22Rv1 (cell line): ENCODE measurements at regions not wholly inside any gene's neighbourhood (a gene's known extent, or its start where the extent isn't known, plus 50 kb on each side); places are given as distances from the start of the nearest gene placed in this dataset.
"Not testable (repeated sequence)": the region's sequence is repeated elsewhere in the genome, so short reads cannot be mapped to it uniquely, and the experiment has no call there.

ENCODE experiments used
- H3K27ac ChIP-seq: fragments of 450-650 bp; 2 replicates; pipeline ENCODE4 v1.5.1; 2017
- CTCF ChIP-seq: fragments of 450-650 bp; IDR thresholded peaks from 2 replicates; pipeline ENCODE4 v1.5.1; 2017; ENCODE audit warnings: mild to moderate bottlenecking
- ZFX ChIP-seq: fragments of 450-650 bp; IDR thresholded peaks from 2 replicates; pipeline ENCODE4 v1.6.1; 2017; ENCODE audit warnings: antibody characterized with exemption, borderline replicate concordance

- TF ChIP-seq ZFX (no peak), CTCF (no peak)
- no peak overlapping the region for H3K27ac ChIP-seq
Observed at GRCh38 chr4:10239982-10240654, 123.5 kb upstream of the WDR1 start.

GRCh38 chr4:10237131-10237530 lies 120.5 kb upstream of the WDR1 start:
- no peak overlapping the region for H3K27ac ChIP-seq

GRCh38 chr4:10232114-10232513 lies 115.5 kb upstream of the WDR1 start:
- H3K27ac ChIP-seq = no peak overlapping the region
- TF ChIP-seq ZFX = no peak
- no peak for TF ChIP-seq CTCF

More at GRCh38 chr4:10237131-10237530, 120.5 kb upstream of the WDR1 start:
- TF ChIP-seq ZFX = no peak
- TF ChIP-seq CTCF = no peak

GRCh38 chr4:10226756-10227155 lies 110.2 kb upstream of the WDR1 start:
- no peak for TF ChIP-seq CTCF
- no peak for TF ChIP-seq ZFX
- no peak overlapping the region for H3K27ac ChIP-seq

GRCh38 chr4:10225096-10225495 lies 108.5 kb upstream of the WDR1 start:
- H3K27ac ChIP-seq = no peak overlapping the region
- no peak for TF ChIP-seq CTCF
- TF ChIP-seq ZFX = no peak

- H3K27ac ChIP-seq = no peak overlapping the region
- no peak for TF ChIP-seq CTCF
- TF ChIP-seq ZFX = no peak
Observed at GRCh38 chr4:10223782-10224181, 107.2 kb upstream of the WDR1 start.

GRCh38 chr4:10213481-10213880 lies 96.9 kb upstream of the WDR1 start:
- H3K27ac ChIP-seq = not testable (repeated sequence)

- TF ChIP-seq CTCF = no peak
- no peak for TF ChIP-seq ZFX
Observed at GRCh38 chr4:10212901-10213300, 96.3 kb upstream of the WDR1 start.

More at GRCh38 chr4:10212901-10213300, 96.3 kb upstream of the WDR1 start:
- no peak overlapping the region for H3K27ac ChIP-seq
